ENCODE measurements at regions not wholly inside any gene's neighbourhood (a gene's known extent, or its start where the extent isn't known, plus 50 kb on each side); places are given as distances from the start of the nearest gene placed in this dataset.

DNA sequence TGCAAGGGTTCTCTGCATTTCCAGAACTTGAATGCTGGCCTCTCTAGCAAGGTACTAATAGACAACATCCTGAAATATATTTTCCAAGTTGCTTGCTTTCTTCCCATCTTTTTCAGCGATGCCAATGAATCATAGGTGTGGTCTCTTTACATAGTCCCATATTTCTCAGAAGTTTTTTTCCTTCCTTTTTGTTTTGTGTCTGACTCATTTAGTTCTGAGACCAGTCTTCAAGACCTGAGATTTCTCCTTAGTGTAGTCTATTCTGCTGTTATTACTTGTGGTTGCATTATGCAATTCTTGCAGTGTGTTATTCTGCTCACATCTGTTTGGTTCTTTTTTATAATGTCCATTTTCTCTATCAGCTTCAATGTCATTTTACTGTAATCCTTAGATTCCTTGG is 1265.0 kb upstream of the ALCAM start:
- intact Hi-C loops (cut with DNase I), result no loop called here
- no peak for TF ChIP-seq CTCF (IDR thresholded peaks at IDR 0.05; ENCODE audit: borderline replicate concordance, extremely low read depth, insufficient read depth)
- Histone ChIP-seq H3K27ac (ENCODE audit: low read depth in 2 of 2, low read length in 2 of 2) (no peak overlapping the region), H3K27me3 (ENCODE audit: control insufficient read depth, insufficient read depth, low read length) (no peaks in the 10 kb centered on the region), H3K9me3 (ENCODE audit: control insufficient read depth in 2 of 3, insufficient read depth in 1 of 3, low read length in 3 of 3) (no peaks in the 10 kb centered on the region), H3K4me3 (ENCODE audit: low read length in 3 of 3) (no peak overlapping the region), H3K4me1 (ENCODE audit: control insufficient read depth in 2 of 3, insufficient read depth in 2 of 3, low read depth in 1 of 3, low read length in 3 of 3) (no peaks in the 10 kb centered on the region), H3K9ac (ENCODE audit: low read length in 3 of 3) (no peak overlapping the region), H3K36me3 (ENCODE audit: control insufficient read depth in 2 of 3, insufficient read depth in 3 of 3, low read length in 3 of 3) (no peaks in the 10 kb centered on the region)
- FAIRE-seq (no peak), DNase-seq (no peak)

DNA sequence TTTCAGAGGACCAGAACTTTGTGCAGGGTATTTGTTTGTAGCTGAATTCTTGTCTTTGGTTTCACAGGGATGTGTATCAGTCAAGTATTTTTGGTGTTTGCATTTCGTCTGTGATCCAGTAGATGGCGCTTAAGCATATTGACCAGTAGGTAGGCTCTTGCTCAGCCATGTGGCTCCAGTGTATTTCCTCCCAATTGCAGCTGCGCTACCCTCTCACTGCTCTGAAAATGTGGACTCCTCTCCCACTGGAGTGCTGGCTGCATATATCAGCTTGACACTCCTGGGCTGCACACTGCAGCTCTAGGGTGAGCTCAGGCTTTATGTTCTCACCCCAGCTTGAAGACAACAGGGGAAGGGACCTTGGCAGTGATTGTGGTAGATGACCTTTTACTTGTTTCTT is 1264.3 kb upstream of the ALCAM start:
- H3K27me3 ChIP-seq (ENCODE audit: control insufficient read depth, insufficient read depth, low read length), result no peaks in the 10 kb centered on the region
- H3K4me1 ChIP-seq (ENCODE audit: control insufficient read depth in 2 of 3, insufficient read depth in 2 of 3, low read depth in 1 of 3, low read length in 3 of 3), result no peaks in the 10 kb centered on the region
- H3K36me3 ChIP-seq (ENCODE audit: control insufficient read depth in 2 of 3, insufficient read depth in 3 of 3, low read length in 3 of 3), result no peaks in the 10 kb centered on the region
- H3K9ac ChIP-seq (ENCODE audit: low read length in 3 of 3), result no peak overlapping the region
- no peak overlapping the region for H3K27ac ChIP-seq (ENCODE audit: low read depth in 2 of 2, low read length in 2 of 2)
- intact Hi-C loops (cut with DNase I), result no loop called here
- FAIRE-seq (no peak), DNase-seq (peak in 3 of 5 donors; percentile 36 to 69 (median 40))
- peak; percentile 39 for TF ChIP-seq CTCF (IDR thresholded peaks at IDR 0.05; ENCODE audit: borderline replicate concordance, extremely low read depth, insufficient read depth)
- no peaks in the 10 kb centered on the region for H3K9me3 ChIP-seq (ENCODE audit: control insufficient read depth in 2 of 3, insufficient read depth in 1 of 3, low read length in 3 of 3)
- no peak overlapping the region for H3K4me3 ChIP-seq (ENCODE audit: low read length in 3 of 3)

DNA sequence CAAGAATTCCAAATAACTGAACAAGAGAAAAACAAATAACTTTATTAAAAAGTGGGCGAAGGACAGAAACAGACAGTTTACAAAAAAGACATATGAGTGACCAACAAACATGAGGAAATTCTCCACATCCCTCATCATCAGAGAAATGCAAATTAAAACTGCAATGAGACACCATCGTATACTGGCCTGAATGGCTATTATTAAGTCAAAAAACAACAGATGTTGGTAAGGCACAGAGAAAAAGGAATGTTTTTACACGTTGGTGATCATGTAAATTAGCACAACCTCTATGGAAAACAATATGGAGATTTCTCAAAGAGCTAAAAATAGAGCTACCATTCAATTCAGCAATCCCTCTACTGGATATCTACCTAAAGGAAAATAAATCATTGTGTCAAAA is 1260.4 kb upstream of the ALCAM start:
- Histone ChIP-seq H3K36me3 (ENCODE audit: control insufficient read depth in 2 of 3, insufficient read depth in 3 of 3, low read length in 3 of 3) (no peaks in the 10 kb centered on the region), H3K4me1 (ENCODE audit: control insufficient read depth in 2 of 3, insufficient read depth in 2 of 3, low read depth in 1 of 3, low read length in 3 of 3) (no peaks in the 10 kb centered on the region), H3K9ac (ENCODE audit: low read length in 3 of 3) (no peak overlapping the region), H3K27me3 (ENCODE audit: control insufficient read depth, insufficient read depth, low read length) (no peaks in the 10 kb centered on the region), H3K9me3 (ENCODE audit: control insufficient read depth in 2 of 3, insufficient read depth in 1 of 3, low read length in 3 of 3) (no peaks in the 10 kb centered on the region), H3K4me3 (ENCODE audit: low read length in 3 of 3) (no peak overlapping the region), H3K27ac (ENCODE audit: low read depth in 2 of 2, low read length in 2 of 2) (no peak overlapping the region)
- no peak for FAIRE-seq
- no peak for DNase-seq
- intact Hi-C loops (cut with DNase I), result no loop called here
- TF ChIP-seq CTCF (IDR thresholded peaks at IDR 0.05; ENCODE audit: borderline replicate concordance, extremely low read depth, insufficient read depth), result no peak

GRCh38 chr3:104108522-104108921 is 1258.2 kb upstream of the ALCAM start:
- H3K4me3 ChIP-seq (ENCODE audit: low read length in 3 of 3), result no peak overlapping the region
- no peak for FAIRE-seq
- no peaks in the 10 kb centered on the region for H3K9me3 ChIP-seq (ENCODE audit: control insufficient read depth in 2 of 3, insufficient read depth in 1 of 3, low read length in 3 of 3)
- DNase-seq, result no peak
- H3K9ac ChIP-seq (ENCODE audit: low read length in 3 of 3), result no peak overlapping the region
- intact Hi-C loops (cut with DNase I), result no loop called here
- no peaks in the 10 kb centered on the region for H3K4me1 ChIP-seq (ENCODE audit: control insufficient read depth in 2 of 3, insufficient read depth in 2 of 3, low read depth in 1 of 3, low read length in 3 of 3)
- TF ChIP-seq CTCF (IDR thresholded peaks at IDR 0.05; ENCODE audit: borderline replicate concordance, extremely low read depth, insufficient read depth), result no peak
- H3K27ac ChIP-seq (ENCODE audit: low read depth in 2 of 2, low read length in 2 of 2), result no peak overlapping the region
- H3K36me3 ChIP-seq (ENCODE audit: control insufficient read depth in 2 of 3, insufficient read depth in 3 of 3, low read length in 3 of 3), result no peaks in the 10 kb centered on the region
- no peaks in the 10 kb centered on the region for H3K27me3 ChIP-seq (ENCODE audit: control insufficient read depth, insufficient read depth, low read length)
